Endothelial cell of umbilical vein (primary cell): ENCODE measurements at regions not wholly inside any gene's neighbourhood (a gene's known extent, or its start where the extent isn't known, plus 50 kb on each side); places are given as distances from the start of the nearest gene placed in this dataset.

Experiments used
- BruUV-seq: library from RNA; stranded (reverse); fragments of 400-500 nt; replicated peaks from 2 replicates; lab custom pipeline; 2021; lab: Mats Ljungman, UMichigan
- CTCF ChIA-PET: fragments of 300-600, 350-600 bp; sonication (Branson Sonifier 250); formaldehyde crosslinking; loops from one replicate; lab custom pipeline; 2021; ENCODE audit warnings: antibody characterized with exemption, inconsistent platforms; lab: Charles Lee
- POLR2A ChIA-PET: fragments of 300-600, 350-600 bp; sonication (Branson Sonifier 250); formaldehyde crosslinking; loops from one replicate; lab custom pipeline; 2021; ENCODE audit warnings: antibody characterized with exemption, inconsistent platforms; lab: Charles Lee
- DNase-seq: peaks from one replicate; pipeline ENCODE4 v3.0.0-alpha.2; 2011; ENCODE audit warnings: low read depth, low spot score
- FAIRE-seq: peaks from 2 replicates; lab custom pipeline; 2011; peaks lifted over from hg19 to GRCh38; lab: Jason Lieb, UNC
- H2AFZ ChIP-seq: 2 replicates; pipeline ENCODE4 v1.6.0; 2012; ENCODE audit warnings: low read depth, low read length, control low read depth, inconsistent platforms
- H3K27ac ChIP-seq: 2 replicates; pipeline ENCODE4 v1.5.1; 2011; ENCODE audit warnings: low read depth, mild to moderate bottlenecking, control low read depth, low read length, moderate library complexity; ENCODE audit not compliant: insufficient read depth
- H3K27me3 ChIP-seq, 2 experiments: 2 replicates each; pipeline versions ENCODE4 v1.6.0 to v1.6.1; 2011; ENCODE audit warnings: low read length in 2 of 2, mixed read lengths in 1 of 2; ENCODE audit not compliant: control insufficient read depth in 2 of 2, insufficient read depth in 2 of 2
- H3K36me3 ChIP-seq, 2 experiments: 2 replicates in 1 of 2; 3 replicates in 1 of 2; pipeline ENCODE4 v1.5.1; 2011; ENCODE audit warnings: low read length in 2 of 2, mild to moderate bottlenecking in 1 of 2, moderate library complexity in 1 of 2; ENCODE audit not compliant: control insufficient read depth in 2 of 2, insufficient read depth in 2 of 2; ENCODE audit errors: extremely low read depth in 1 of 2
- H3K4me1 ChIP-seq: 3 replicates; pipeline ENCODE4 v1.5.1; 2011; ENCODE audit warnings: mild to moderate bottlenecking, low read length; ENCODE audit not compliant: control insufficient read depth, insufficient read depth; ENCODE audit errors: extremely low read depth
- H3K4me2 ChIP-seq: 2 replicates; pipeline ENCODE4 v1.6.1; 2011; ENCODE audit warnings: low read length, control low read depth, mixed read lengths; ENCODE audit not compliant: insufficient read depth
- H3K4me3 ChIP-seq, 3 experiments: fragments of 200-600 bp in 1 of 3; sonication (generic), shearing (Covaris generic) in 1 of 3; replicated peaks in 1 of 3; 2 replicates each; pipeline ENCODE4 v1.5.1; 2011 to 2016; ENCODE audit warnings: control low read depth in 3 of 3, low read length in 3 of 3, mild to moderate bottlenecking in 2 of 3, inconsistent platforms in 1 of 3, low read depth in 1 of 3, moderate library complexity in 1 of 3; ENCODE audit not compliant: insufficient read depth in 1 of 3
- H3K79me2 ChIP-seq: 2 replicates; pipeline ENCODE4 v1.6.0; 2012; ENCODE audit warnings: low read length, inconsistent platforms; ENCODE audit not compliant: control insufficient read depth, insufficient read depth
- H3K9ac ChIP-seq: replicated peaks from 2 replicates; pipeline ENCODE3; 2011; ENCODE audit warnings: low read length, control low read depth; ENCODE audit not compliant: insufficient read depth; ENCODE audit errors: extremely low read depth
- H3K9me1 ChIP-seq: replicated peaks from 3 replicates; pipeline ENCODE4 v1.6.0; 2011; ENCODE audit warnings: mild to moderate bottlenecking, low read length; ENCODE audit not compliant: control insufficient read depth, insufficient read depth; ENCODE audit errors: extremely low read depth
- H3K9me3 ChIP-seq: replicated peaks from 2 replicates; pipeline ENCODE4 v1.5.1; 2012; ENCODE audit warnings: low read length, inconsistent platforms; ENCODE audit not compliant: control insufficient read depth, insufficient read depth
- H4K20me1 ChIP-seq: replicated peaks from 2 replicates; pipeline ENCODE3; 2011; ENCODE audit warnings: mild to moderate bottlenecking, low read length; ENCODE audit not compliant: control insufficient read depth, insufficient read depth; ENCODE audit errors: extremely low read depth
- CTCF ChIP-seq, 2 donors: IDR thresholded peaks; 1 replicate in 1 of 2; 2 replicates in 1 of 2; pipeline ENCODE4 v1.5.1; 2011; ENCODE audit warnings: low read length in 2 of 2, mild to moderate bottlenecking in 2 of 2, moderate library complexity in 2 of 2, control low read depth in 1 of 2, inconsistent platforms in 1 of 2, low read depth in 1 of 2; ENCODE audit not compliant: insufficient read depth in 1 of 2; ENCODE audit errors: extremely low read depth in 1 of 2
- EZH2 ChIP-seq: IDR thresholded peaks from 2 replicates; pipeline ENCODE4 v1.6.1; 2012; ENCODE audit warnings: borderline replicate concordance, low read depth, mild to moderate bottlenecking, moderate library complexity, low read length, inconsistent platforms; ENCODE audit not compliant: severe bottlenecking
- FOS ChIP-seq: IDR thresholded peaks from 2 replicates; pipeline ENCODE4 v1.6.1; 2011; ENCODE audit warnings: mild to moderate bottlenecking, low read length, moderate library complexity, borderline replicate concordance; ENCODE audit not compliant: insufficient read depth
- GATA2 ChIP-seq: IDR thresholded peaks from 2 replicates; pipeline ENCODE4 v1.7.0; 2011; ENCODE audit warnings: low read depth, mild to moderate bottlenecking, moderate library complexity, mixed read lengths, low read length; ENCODE audit not compliant: insufficient read length, insufficient read depth
- JUN ChIP-seq: IDR thresholded peaks from 2 replicates; pipeline ENCODE4 v1.6.1; 2011; ENCODE audit warnings: borderline replicate concordance, low read depth; ENCODE audit not compliant: insufficient read length, insufficient read depth
- MYC ChIP-seq: IDR thresholded peaks from one replicate; pipeline ENCODE4 v1.6.1; 2011; ENCODE audit warnings: mild to moderate bottlenecking, low read depth, low read length
- POLR2A ChIP-seq: IDR thresholded peaks from 2 replicates; pipeline ENCODE4 v1.6.1; 2012; ENCODE audit warnings: low read depth, mild to moderate bottlenecking, control low read depth, low read length
- POLR2AphosphoS5 ChIP-seq: IDR thresholded peaks from 2 replicates; pipeline ENCODE4 v1.6.1; 2012; ENCODE audit warnings: low read depth, mild to moderate bottlenecking, control low read depth, low read length, moderate library complexity; ENCODE audit not compliant: insufficient read depth
- dilution Hi-C: fragments of 300-500 bp; cut with MboI; formaldehyde crosslinking; loops from one replicate; pipeline ENCODE4 v1.15.0; 2019; ENCODE audit warnings: low sequenced_read_pairs; ENCODE audit not compliant: extremely low pct_ligation_motif_present
- intact Hi-C: fragments of 100-400 bp; cut with micrococcal nuclease; formaldehyde crosslinking; loops from one replicate; pipeline ENCODE4 v1.10.0; 2022

- intact Hi-C loops, result loop anchor here (1.0 to 10.0 kb wide), 5 partner anchors 9 to 556 kb away; partner anchors contain the start of gene PRDX6
Measured at GRCh38 chr1:172918478-172918877, 132.3 kb downstream of the TNFSF18 start.

More at GRCh38 chr1:172918478-172918877, 132.3 kb downstream of the TNFSF18 start:
- ChIA-PET POLR2A (interaction anchor here (1.0 to 2.0 kb wide), 4 partner anchors 9 to 15 kb away, joined by 3 to 10 read pairs (median 4); no protein-coding TSS in a partner anchor), CTCF (interaction anchor here (1.0 to 3.0 kb wide), 9 partner anchors 9 to 284 kb away, joined by 3 to 18 read pairs (median 4); no protein-coding TSS in a partner anchor)
- no peaks in the 10 kb centered on the region for H3K36me3 ChIP-seq
- H3K9ac ChIP-seq, result peak overlapping the region; percentile 61
- peaks cover 60% of the 10 kb centered on the region for H3K4me1 ChIP-seq
- no peak for TF ChIP-seq CTCF (IDR thresholded peaks at IDR 0.05; ENCODE audit: extremely low read depth in 1 of 2, insufficient read depth in 1 of 2, low read depth in 1 of 2, low read length in 2 of 2)
- no peak for TF ChIP-seq JUN
- TF ChIP-seq POLR2A, result no peak
- TF ChIP-seq POLR2AphosphoS5, result no peak
- no peak for TF ChIP-seq FOS
- no peak for TF ChIP-seq MYC
- no peak for TF ChIP-seq GATA2
- TF ChIP-seq EZH2, result no peak
- H3K79me2 ChIP-seq, result no peaks in the 10 kb centered on the region
- no peak for FAIRE-seq
- TSS peak; percentile 84 for BruUV-seq
- H3K4me3 ChIP-seq, result no peak overlapping the region
- dilution Hi-C loops, result no loop called here
- peak overlapping the region; percentile 26 for H3K4me2 ChIP-seq
- H4K20me1 ChIP-seq, result no peaks in the 10 kb centered on the region
- no peak for DNase-seq
- H3K9me1 ChIP-seq, result no peaks in the 10 kb centered on the region
- H3K27ac ChIP-seq, result peak overlapping the region; percentile 84
- no peaks in the 10 kb centered on the region for H3K9me3 ChIP-seq
- no peaks in the 10 kb centered on the region for H3K27me3 ChIP-seq
- H2AFZ ChIP-seq, result no peak overlapping the region
